CD4-positive, CD25-positive, alpha-beta regulatory T cell (primary cell): ENCODE measurements at regions not wholly inside any gene's neighbourhood (a gene's known extent, or its start where the extent isn't known, plus 50 kb on each side); places are given as distances from the start of the nearest gene placed in this dataset.
A peak's percentile ranks its signal among the peaks of the same experiment; 100 is the strongest.

Source experiments
- ATAC-seq, 2 donors: fragments of 150-1000 bp; cut with Tn5 transposase; one replicate each; pipeline ENCODE4 v1.10.0; 2021; ENCODE audit warnings: low read depth in 2 of 2, moderate number of reproducible peaks in 2 of 2, moderate library complexity in 1 of 2
- DNase-seq, 3 donors: peaks; one replicate each; pipeline versions ENCODE4 v3.0.0 to v3.0.0-alpha.2; 2012 to 2022; ENCODE audit warnings: mixed read lengths in 1 of 3
- H3K27ac ChIP-seq: one replicate; pipeline ENCODE4 v1.7.0; 2013; ENCODE audit warnings: mild to moderate bottlenecking, low read length; ENCODE audit not compliant: insufficient read depth, poor library complexity, severe bottlenecking
- H3K27me3 ChIP-seq: one replicate; pipeline ENCODE4 v1.7.0; 2013; ENCODE audit warnings: low read length; ENCODE audit not compliant: control insufficient read depth, insufficient read depth
- H3K36me3 ChIP-seq: one replicate; pipeline ENCODE4 v1.7.0; 2013; ENCODE audit warnings: mild to moderate bottlenecking, low read length, moderate library complexity; ENCODE audit not compliant: control insufficient read depth, insufficient read depth
- H3K4me1 ChIP-seq: 2 replicates; pipeline ENCODE4 v1.7.0; 2013; ENCODE audit warnings: mild to moderate bottlenecking, low read length; ENCODE audit not compliant: insufficient read depth, control insufficient read depth, poor library complexity, severe bottlenecking
- H3K4me3 ChIP-seq: one replicate; pipeline ENCODE4 v1.7.0; 2013; ENCODE audit warnings: low read depth, mild to moderate bottlenecking, low read length, moderate library complexity
- H3K9me3 ChIP-seq, 2 experiments: 1 replicate in 1 of 2; 2 replicates in 1 of 2; pipeline ENCODE4 v1.7.0; 2013; ENCODE audit warnings: low read length in 2 of 2, mild to moderate bottlenecking in 1 of 2, moderate library complexity in 1 of 2; ENCODE audit not compliant: control insufficient read depth in 2 of 2
- H3K27ac Mint-ChIP-seq, 3 donors: one replicate each; pipeline ENCODE4 v1.8.0; 2020 to 2022; ENCODE audit warnings: mild to moderate bottlenecking in 3 of 3, mixed read lengths in 3 of 3, moderate library complexity in 2 of 3
- H3K27me3 Mint-ChIP-seq: one replicate; pipeline ENCODE4 v1.8.0; 2022; ENCODE audit warnings: mild to moderate bottlenecking, mixed read lengths
- H3K36me3 Mint-ChIP-seq: one replicate; pipeline ENCODE4 v1.8.0; 2020; ENCODE audit warnings: mixed read lengths
- H3K4me1 Mint-ChIP-seq, 4 donors: one replicate each; pipeline ENCODE4 v1.8.0; 2020 to 2022; ENCODE audit warnings: mixed read lengths in 4 of 4, mild to moderate bottlenecking in 1 of 4
- H3K4me3 Mint-ChIP-seq, 4 donors: one replicate each; pipeline ENCODE4 v1.8.0; 2020 to 2022; ENCODE audit warnings: mild to moderate bottlenecking in 4 of 4, mixed read lengths in 4 of 4, moderate library complexity in 3 of 4
- H3K9me3 Mint-ChIP-seq, 7 donors: one replicate each; pipeline ENCODE4 v1.8.0; 2020 to 2022; ENCODE audit warnings: mixed read lengths in 7 of 7, mild to moderate bottlenecking in 3 of 7, moderate library complexity in 2 of 7

- Mint-ChIP-seq H3K9me3 (peaks cover 0 to 4% (median 0%) of the 10 kb centered on the region in 7 donors), H3K4me3 (no peak overlapping the region), H3K27ac (no peak overlapping the region), H3K4me1 (peaks cover 29 to 48% (median 33%) of the 10 kb centered on the region in 4 donors), H3K36me3 (peaks cover 26% of the 10 kb centered on the region), H3K27me3 (no peaks in the 10 kb centered on the region)
- Histone ChIP-seq H3K9me3 (no peaks in the 10 kb centered on the region), H3K36me3 (peaks cover 3% of the 10 kb centered on the region), H3K4me1 (no peaks in the 10 kb centered on the region), H3K27ac (no peak overlapping the region), H3K4me3 (no peak overlapping the region), H3K27me3 (no peaks in the 10 kb centered on the region)
- ATAC-seq = no peak
- no peak for DNase-seq
Observed at GRCh38 chr3:15851735-15852134, 54.0 kb upstream of the ANKRD28 start.

GRCh38 chr3:15858547-15859506 lies 61.0 kb upstream of the ANKRD28 start:
- Histone ChIP-seq H3K9me3 (no peaks in the 10 kb centered on the region), H3K4me1 (peaks cover 15% of the 10 kb centered on the region), H3K27ac (peak overlapping the region; percentile 70), H3K4me3 (peak overlapping the region; percentile 86), H3K27me3 (no peaks in the 10 kb centered on the region), H3K36me3 (no peaks in the 10 kb centered on the region)
- H3K27me3 Mint-ChIP-seq = peaks cover 6% of the 10 kb centered on the region
- ATAC-seq = peak; percentile 66 to 69
- H3K27ac Mint-ChIP-seq = peak overlapping the region; percentile 9 to 92 (median 85)
- peak; percentile 55 to 85 (median 65) for DNase-seq
- H3K4me1 Mint-ChIP-seq = peaks cover 16 to 52% (median 42%) of the 10 kb centered on the region in 4 donors
- peak overlapping the region; percentile 89 to 98 (median 95) for H3K4me3 Mint-ChIP-seq
- H3K36me3 Mint-ChIP-seq = peaks cover 12% of the 10 kb centered on the region
- peaks cover 0 to 2% (median 0%) of the 10 kb centered on the region in 7 donors for H3K9me3 Mint-ChIP-seq

DNA sequence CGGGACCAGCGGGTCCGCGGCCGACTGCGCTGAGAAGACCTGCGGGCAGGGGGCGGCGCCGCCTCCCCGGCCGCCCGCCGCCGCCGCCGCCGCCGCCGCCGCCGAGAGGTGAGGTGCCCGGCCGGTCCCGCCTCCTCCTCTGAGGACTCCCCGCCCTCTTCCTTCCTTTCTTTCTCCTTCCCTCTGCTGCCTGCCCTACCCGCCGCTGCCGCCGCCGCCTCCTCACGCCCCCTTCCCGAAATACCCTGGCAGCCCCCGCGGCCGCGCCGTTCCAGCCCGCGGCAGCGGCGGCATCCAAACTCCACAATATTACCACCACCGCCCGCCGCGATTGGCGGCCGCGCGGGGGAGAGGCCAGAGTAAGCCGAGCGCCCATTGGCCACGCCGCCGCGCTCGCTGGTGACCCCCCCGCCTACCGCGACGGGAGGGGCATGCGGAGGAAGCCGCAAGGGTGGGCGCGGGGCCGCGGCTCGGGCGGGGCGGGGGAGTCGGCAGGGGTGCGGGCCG lies 61.8 kb upstream of the ANKRD28 start:
- peaks cover 16 to 52% (median 37%) of the 10 kb centered on the region in 4 donors for H3K4me1 Mint-ChIP-seq
- peak; percentile 80 to 83 for ATAC-seq
- H3K4me3 ChIP-seq = no peak overlapping the region

DNA sequence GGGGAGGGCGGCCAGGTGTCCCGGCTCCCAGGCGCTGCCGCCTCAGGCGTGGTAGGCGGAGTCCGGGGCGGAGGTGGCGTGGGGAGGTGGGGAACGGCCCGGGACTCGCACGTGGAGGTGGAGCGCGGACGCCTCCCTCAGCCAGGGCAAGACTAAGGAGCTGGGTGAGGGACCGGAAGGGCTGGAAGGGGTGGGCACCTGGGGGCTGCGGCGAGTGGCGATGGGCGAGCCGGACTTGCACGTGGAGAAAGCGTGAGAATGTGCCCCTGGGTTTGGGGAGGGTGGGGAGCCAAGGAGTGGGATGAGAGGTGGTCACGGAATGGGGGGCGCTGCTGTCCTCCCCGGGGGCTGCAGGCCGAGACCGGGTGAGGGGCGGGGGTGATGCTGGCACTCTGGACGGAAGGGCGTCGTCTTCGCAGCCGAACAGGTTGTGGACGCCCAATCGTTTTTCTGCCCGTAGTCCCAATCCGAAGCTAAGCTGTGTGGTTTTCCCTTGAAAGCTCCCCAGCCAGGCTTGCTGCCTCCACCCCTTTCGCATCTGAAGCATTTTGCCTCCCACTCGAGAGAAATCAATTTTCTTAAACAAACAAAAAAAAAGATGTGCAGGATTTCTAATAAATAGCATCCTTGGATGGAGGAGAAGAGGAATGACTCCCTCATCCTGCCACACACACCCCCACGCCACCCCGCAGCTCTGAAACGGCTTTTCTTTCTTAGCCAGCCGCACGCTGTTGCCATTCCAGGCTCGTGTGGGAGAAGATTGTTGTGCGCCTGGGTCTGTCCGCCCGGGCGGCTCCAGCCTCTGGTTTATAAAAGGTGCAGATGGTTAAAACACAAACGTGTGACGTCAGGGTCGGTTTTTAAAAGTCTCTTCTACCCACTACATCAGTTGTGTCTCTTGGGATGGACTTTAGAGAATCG lies 62.5 kb upstream of the ANKRD28 start:
- peak overlapping the region; percentile 89 to 96 (median 92) for H3K4me3 Mint-ChIP-seq
- peak; percentile 54 for ATAC-seq
- H3K4me1 ChIP-seq = peaks cover 15% of the 10 kb centered on the region

More for the DNA sequence above, 61.8 kb upstream of the ANKRD28 start:
- Mint-ChIP-seq H3K36me3 (peaks cover 7% of the 10 kb centered on the region), H3K27me3 (peaks cover 6% of the 10 kb centered on the region), H3K9me3 (peaks cover 0 to 2% (median 0%) of the 10 kb centered on the region in 7 donors), H3K27ac (peak overlapping the region; percentile 56 to 97 (median 60)), H3K4me3 (peak overlapping the region; percentile 94 to 100 (median 96))
- H3K9me3 ChIP-seq = no peaks in the 10 kb centered on the region
- H3K27ac ChIP-seq = peak overlapping the region; percentile 70
- no peaks in the 10 kb centered on the region for H3K27me3 ChIP-seq
- H3K4me1 ChIP-seq = peaks cover 15% of the 10 kb centered on the region
- DNase-seq = peak; percentile 73 to 85 (median 78)
- H3K36me3 ChIP-seq = no peaks in the 10 kb centered on the region

GRCh38 chr3:15861163-15861562 lies 63.4 kb upstream of the ANKRD28 start:
- no peak for DNase-seq
- Histone ChIP-seq H3K36me3 (no peaks in the 10 kb centered on the region), H3K27me3 (no peaks in the 10 kb centered on the region), H3K4me3 (peak overlapping the region; percentile 71), H3K9me3 (no peaks in the 10 kb centered on the region), H3K4me1 (peaks cover 15% of the 10 kb centered on the region), H3K27ac (no peak overlapping the region)
- no peak for ATAC-seq
- H3K9me3 Mint-ChIP-seq = peaks cover 0 to 2% (median 0%) of the 10 kb centered on the region in 7 donors
- H3K27me3 Mint-ChIP-seq = peaks cover 13% of the 10 kb centered on the region
- H3K27ac Mint-ChIP-seq = peak overlapping the region in 2 of 3 donors; percentile 38 to 77
- H3K4me1 Mint-ChIP-seq = peaks cover 9 to 42% (median 26%) of the 10 kb centered on the region in 4 donors
- peak overlapping the region; percentile 89 to 96 (median 92) for H3K4me3 Mint-ChIP-seq
- H3K36me3 Mint-ChIP-seq = no peaks in the 10 kb centered on the region

More for the DNA sequence above, 62.5 kb upstream of the ANKRD28 start:
- Mint-ChIP-seq H3K4me1 (peaks cover 13 to 49% (median 33%) of the 10 kb centered on the region in 4 donors), H3K36me3 (peaks cover 4% of the 10 kb centered on the region), H3K9me3 (peaks cover 0 to 2% (median 0%) of the 10 kb centered on the region in 7 donors), H3K27me3 (peaks cover 11% of the 10 kb centered on the region), H3K27ac (peak overlapping the region in 2 of 3 donors; percentile 77 to 89)
- peak in 2 of 3 donors; percentile 8 to 45 for DNase-seq
- Histone ChIP-seq H3K36me3 (no peaks in the 10 kb centered on the region), H3K4me3 (peak overlapping the region; percentile 71), H3K27ac (no peak overlapping the region), H3K9me3 (no peaks in the 10 kb centered on the region), H3K27me3 (no peaks in the 10 kb centered on the region)

DNA sequence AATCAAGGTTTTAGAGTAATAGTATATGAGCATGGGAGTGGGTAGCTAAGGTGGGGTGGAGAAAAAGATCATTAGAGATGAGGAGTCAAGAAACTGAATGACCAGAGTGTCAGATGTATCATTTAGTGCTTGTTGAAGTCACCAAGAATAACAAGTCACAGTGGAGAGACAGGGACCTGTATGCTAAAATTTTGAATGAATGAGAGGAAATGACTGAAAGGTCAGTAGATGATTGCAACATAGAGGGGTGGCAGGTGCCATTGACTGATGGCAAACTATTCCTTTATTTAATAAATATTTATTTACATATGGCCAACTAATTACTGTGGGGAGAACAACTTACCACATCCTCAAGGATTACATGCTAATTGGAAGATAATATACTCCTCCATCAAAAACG lies 75.0 kb upstream of the ANKRD28 start:
- H3K36me3 Mint-ChIP-seq = peaks cover 2% of the 10 kb centered on the region
- Histone ChIP-seq H3K27ac (no peak overlapping the region), H3K27me3 (peaks cover 6% of the 10 kb centered on the region), H3K4me1 (no peaks in the 10 kb centered on the region), H3K36me3 (no peaks in the 10 kb centered on the region), H3K4me3 (no peak overlapping the region), H3K9me3 (peaks cover 0 to 2% of the 10 kb centered on the region in 2 experiments)
- no peaks in the 10 kb centered on the region for H3K4me1 Mint-ChIP-seq
- ATAC-seq = no peak
- peaks cover 0 to 6% (median 0%) of the 10 kb centered on the region in 7 donors for H3K9me3 Mint-ChIP-seq
- no peak overlapping the region for H3K4me3 Mint-ChIP-seq
- no peak overlapping the region for H3K27ac Mint-ChIP-seq
- H3K27me3 Mint-ChIP-seq = peaks cover 24% of the 10 kb centered on the region
- no peak for DNase-seq

GRCh38 chr3:15873415-15873814 lies 75.6 kb upstream of the ANKRD28 start:
- H3K36me3 Mint-ChIP-seq = peaks cover 6% of the 10 kb centered on the region
- Histone ChIP-seq H3K27ac (no peak overlapping the region), H3K9me3 (peaks cover 0 to 2% of the 10 kb centered on the region in 2 experiments), H3K27me3 (peaks cover 6% of the 10 kb centered on the region), H3K36me3 (no peaks in the 10 kb centered on the region), H3K4me1 (no peaks in the 10 kb centered on the region), H3K4me3 (no peak overlapping the region)
- DNase-seq (no peak), ATAC-seq (no peak)
- no peak overlapping the region for H3K27ac Mint-ChIP-seq
- H3K4me1 Mint-ChIP-seq = no peaks in the 10 kb centered on the region
- H3K27me3 Mint-ChIP-seq = peaks cover 24% of the 10 kb centered on the region
- peaks cover 0 to 6% (median 0%) of the 10 kb centered on the region in 7 donors for H3K9me3 Mint-ChIP-seq
- H3K4me3 Mint-ChIP-seq = no peak overlapping the region
